ENCODE measurements at regions not wholly inside any gene's neighbourhood (a gene's known extent, or its start where the extent isn't known, plus 50 kb on each side); places are given as distances from the start of the nearest gene placed in this dataset.
A peak's percentile ranks its signal among the peaks of the same experiment; 100 is the strongest.
"Not testable (repeated sequence)": the region's sequence is repeated elsewhere in the genome, so short reads cannot be mapped to it uniquely, and the experiment has no call there.

GRCh38 chr5:111631328-111631727 lies 119.0 kb upstream of the STARD4 start:
- no peak for DNase-seq

- DNase-seq, result no peak
Observed at GRCh38 chr5:111628901-111629300, 116.6 kb upstream of the STARD4 start.

- DNase-seq, result no peak
Observed at GRCh38 chr5:111627862-111628261, 115.5 kb upstream of the STARD4 start.

GRCh38 chr5:111626473-111627148 lies 114.3 kb upstream of the STARD4 start:
- DNase-seq, result no peak

GRCh38 chr5:111618623-111619271 lies 106.4 kb upstream of the STARD4 start:
- no peak for DNase-seq

- no peak for DNase-seq
Observed at GRCh38 chr5:111615054-111615453, 102.7 kb upstream of the STARD4 start.

GRCh38 chr5:111612013-111612630 lies 99.8 kb upstream of the STARD4 start:
- DNase-seq, result not testable (repeated sequence)

GRCh38 chr5:111606194-111606593 lies 93.9 kb upstream of the STARD4 start:
- DNase-seq, result no peak

GRCh38 chr5:111603446-111603827 lies 91.1 kb upstream of the STARD4 start:
- no peak for DNase-seq

GRCh38 chr5:111602817-111603445 lies 90.6 kb upstream of the STARD4 start:
- DNase-seq, result no peak

GRCh38 chr5:111598996-111599395 lies 86.7 kb upstream of the STARD4 start:
- no peak for DNase-seq

GRCh38 chr5:111597491-111597890 lies 85.2 kb upstream of the STARD4 start:
- no peak for DNase-seq

GRCh38 chr5:111596705-111597104 lies 84.4 kb upstream of the STARD4 start:
- DNase-seq, result no peak

GRCh38 chr5:111595425-111595824 lies 83.1 kb upstream of the STARD4 start:
- no peak for DNase-seq

- DNase-seq, result no peak
Observed at GRCh38 chr5:111589316-111589715, 77.0 kb upstream of the STARD4 start.

GRCh38 chr5:111587728-111588127 lies 75.4 kb upstream of the STARD4 start:
- no peak for DNase-seq

GRCh38 chr5:111585946-111586345 lies 73.6 kb upstream of the STARD4 start:
- DNase-seq, result no peak

- DNase-seq, result no peak
Observed at GRCh38 chr5:111585291-111585690, 73.0 kb upstream of the STARD4 start.

GRCh38 chr5:111584651-111585050 lies 72.3 kb upstream of the STARD4 start:
- DNase-seq, result peak; percentile 60 to 92 (median 82)

- DNase-seq, result no peak
Observed at GRCh38 chr5:111583758-111584203, 71.4 kb upstream of the STARD4 start.

GRCh38 chr5:111582993-111583601 lies 70.8 kb upstream of the STARD4 start:
- DNase-seq, result peak; percentile 41 to 86 (median 64)

- no peak for DNase-seq
Observed at GRCh38 chr5:111582451-111582850, 70.1 kb upstream of the STARD4 start.

GRCh38 chr5:111580956-111581355 lies 68.6 kb upstream of the STARD4 start:
- peak; percentile 66 to 90 (median 78) for DNase-seq

All from suppressor macrophage (primary cell).